DOHH2 (cell line): ENCODE measurements at regions not wholly inside any gene's neighbourhood (a gene's known extent, or its start where the extent isn't known, plus 50 kb on each side); places are given as distances from the start of the nearest gene placed in this dataset.

Experiments used
- EZH2phosphoT487 ChIP-seq: fragments of 200-600 bp; sonication (generic); IDR thresholded peaks from 2 replicates; pipeline ENCODE4 v1.6.1; 2017; ENCODE audit warnings: borderline replicate concordance, mild to moderate bottlenecking, antibody characterized with exemption, low read length, moderate library complexity, mixed read lengths
- TF ChIP-seq, protein P1 (sequence below): fragments of 200-600 bp; sonication (generic); IDR thresholded peaks from one replicate; pipeline ENCODE4 v1.5.1; 2014; ENCODE audit warnings: antibody characterized with exemption, mild to moderate bottlenecking, low read depth, low read length; ENCODE audit not compliant: poor library complexity, severe bottlenecking

DNA sequence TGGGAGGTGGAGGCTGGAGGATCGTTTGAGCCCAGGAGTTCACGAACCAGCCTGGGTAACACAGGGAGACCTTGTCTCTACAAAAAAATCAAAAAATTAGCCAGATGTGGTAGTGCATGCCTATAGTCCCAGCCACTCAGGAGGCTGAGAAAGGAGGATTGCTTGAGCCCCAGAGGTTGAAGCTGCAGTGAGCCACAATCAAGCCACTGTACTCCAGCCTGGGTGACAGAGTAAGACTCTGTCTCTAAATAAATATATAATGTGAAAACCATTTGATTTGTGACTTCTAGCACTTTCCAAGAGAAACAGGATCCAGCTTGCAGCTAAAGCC lies 459.1 kb downstream of the SOX9 start:
- TF ChIP-seq, protein P1, sequence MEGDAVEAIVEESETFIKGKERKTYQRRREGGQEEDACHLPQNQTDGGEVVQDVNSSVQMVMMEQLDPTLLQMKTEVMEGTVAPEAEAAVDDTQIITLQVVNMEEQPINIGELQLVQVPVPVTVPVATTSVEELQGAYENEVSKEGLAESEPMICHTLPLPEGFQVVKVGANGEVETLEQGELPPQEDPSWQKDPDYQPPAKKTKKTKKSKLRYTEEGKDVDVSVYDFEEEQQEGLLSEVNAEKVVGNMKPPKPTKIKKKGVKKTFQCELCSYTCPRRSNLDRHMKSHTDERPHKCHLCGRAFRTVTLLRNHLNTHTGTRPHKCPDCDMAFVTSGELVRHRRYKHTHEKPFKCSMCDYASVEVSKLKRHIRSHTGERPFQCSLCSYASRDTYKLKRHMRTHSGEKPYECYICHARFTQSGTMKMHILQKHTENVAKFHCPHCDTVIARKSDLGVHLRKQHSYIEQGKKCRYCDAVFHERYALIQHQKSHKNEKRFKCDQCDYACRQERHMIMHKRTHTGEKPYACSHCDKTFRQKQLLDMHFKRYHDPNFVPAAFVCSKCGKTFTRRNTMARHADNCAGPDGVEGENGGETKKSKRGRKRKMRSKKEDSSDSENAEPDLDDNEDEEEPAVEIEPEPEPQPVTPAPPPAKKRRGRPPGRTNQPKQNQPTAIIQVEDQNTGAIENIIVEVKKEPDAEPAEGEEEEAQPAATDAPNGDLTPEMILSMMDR = no peak
- TF ChIP-seq EZH2phosphoT487 = no peak
